ENCODE measurements at regions not wholly inside any gene's neighbourhood (a gene's known extent, or its start where the extent isn't known, plus 50 kb on each side); places are given as distances from the start of the nearest gene placed in this dataset.
"Not testable (repeated sequence)": the region's sequence is repeated elsewhere in the genome, so short reads cannot be mapped to it uniquely, and the experiment has no call there.

GRCh38 chr1:218935408-218935807, 238.3 kb upstream of the LYPLAL1 start:
- TF ChIP-seq HCFC1 (IDR thresholded peaks at IDR 0.05; ENCODE audit: low read depth, low read length); TAF7 (tag; IDR thresholded peaks at IDR 0.05); MAX (CRISPR knock-in tag; IDR thresholded peaks at IDR 0.05); ZNF217 (CRISPR knock-in tag; IDR thresholded peaks at IDR 0.05): not testable (repeated sequence)
